ENCODE measurements at regions not wholly inside any gene's neighbourhood (a gene's known extent, or its start where the extent isn't known, plus 50 kb on each side); places are given as distances from the start of the nearest gene placed in this dataset.

GRCh38 chr9:31251386-31251785, 1133.1 kb upstream of the ACO1 start:
- Histone ChIP-seq H3K23ac (ENCODE audit: low read length in 2 of 2) (no peak overlapping the region), H3K4me3 (ENCODE audit: insufficient read depth in 1 of 2, low read depth in 1 of 2, low read length in 2 of 2) (no peak overlapping the region), H2BK15ac (ENCODE audit: low read depth, poor library complexity, severe bottlenecking) (no peak overlapping the region), H2BK120ac (ENCODE audit: low read depth, low read length) (no peak overlapping the region), H3K36me3 (ENCODE audit: control insufficient read depth in 1 of 2, insufficient read depth in 2 of 2, low read depth in 1 of 2, low read length in 2 of 2) (no peaks in the 10 kb centered on the region), H3K79me1 (replicated peaks; ENCODE audit: low read length, poor library complexity, severe bottlenecking) (no peaks in the 10 kb centered on the region), H4K91ac (ENCODE audit: low read length) (no peak overlapping the region), H3K27me3 (ENCODE audit: control insufficient read depth in 1 of 2, insufficient read depth in 1 of 2, low read length in 2 of 2) (no peaks in the 10 kb centered on the region), H2AK5ac (ENCODE audit: low read length, severe bottlenecking) (no peak overlapping the region), H3K18ac (ENCODE audit: low read depth in 1 of 2, low read length in 2 of 2) (no peak overlapping the region), H3K9ac (ENCODE audit: low read length) (no peak overlapping the region), H3K4me1 (ENCODE audit: control insufficient read depth, insufficient read depth, low read depth, low read length) (no peaks in the 10 kb centered on the region), H3K14ac (ENCODE audit: low read length in 2 of 2) (no peak overlapping the region), H2AFZ (ENCODE audit: low read depth, low read length) (no peak overlapping the region), H3K9me3 (ENCODE audit: control insufficient read depth, low read length) (peaks cover 3% of the 10 kb centered on the region), H2BK5ac (ENCODE audit: low read depth, low read length, poor library complexity, severe bottlenecking) (no peak overlapping the region), H3K27ac (ENCODE audit: low read length, poor library complexity, severe bottlenecking) (no peak overlapping the region), H2BK12ac (ENCODE audit: low read length in 2 of 2) (no peak overlapping the region), H4K8ac (ENCODE audit: low read length) (no peak overlapping the region), H3K4ac (ENCODE audit: low read depth in 1 of 2, low read length in 2 of 2) (no peak overlapping the region), H3K4me2 (ENCODE audit: low read length, poor library complexity, severe bottlenecking) (no peak overlapping the region)
- WGBS: 100% methylated on average over 1 of the region's 2 CpGs
- no peak for DNase-seq

GRCh38 chr9:31253800-31254762, 1130.4 kb upstream of the ACO1 start:
- no peaks in the 10 kb centered on the region for H3K79me1 ChIP-seq (replicated peaks; ENCODE audit: low read length, poor library complexity, severe bottlenecking)
- H2BK5ac ChIP-seq (ENCODE audit: low read depth, low read length, poor library complexity, severe bottlenecking): no peak overlapping the region
- H3K36me3 ChIP-seq (ENCODE audit: control insufficient read depth in 1 of 2, insufficient read depth in 2 of 2, low read depth in 1 of 2, low read length in 2 of 2): no peaks in the 10 kb centered on the region
- no peak overlapping the region for H4K91ac ChIP-seq (ENCODE audit: low read length)
- H3K27me3 ChIP-seq (ENCODE audit: control insufficient read depth in 1 of 2, insufficient read depth in 1 of 2, low read length in 2 of 2): no peaks in the 10 kb centered on the region
- no peak overlapping the region for H3K4me2 ChIP-seq (ENCODE audit: low read length, poor library complexity, severe bottlenecking)
- H3K18ac ChIP-seq (ENCODE audit: low read depth in 1 of 2, low read length in 2 of 2): no peak overlapping the region
- no peak overlapping the region for H4K8ac ChIP-seq (ENCODE audit: low read length)
- H3K9me3 ChIP-seq (ENCODE audit: control insufficient read depth, low read length): peaks cover 3% of the 10 kb centered on the region
- no peak overlapping the region for H3K4me3 ChIP-seq (ENCODE audit: insufficient read depth in 1 of 2, low read depth in 1 of 2, low read length in 2 of 2)
- H3K4ac ChIP-seq (ENCODE audit: low read depth in 1 of 2, low read length in 2 of 2): no peak overlapping the region
- no peak overlapping the region for H2BK15ac ChIP-seq (ENCODE audit: low read depth, poor library complexity, severe bottlenecking)
- no peaks in the 10 kb centered on the region for H3K4me1 ChIP-seq (ENCODE audit: control insufficient read depth, insufficient read depth, low read depth, low read length)
- DNase-seq: no peak
- H2BK12ac ChIP-seq (ENCODE audit: low read length in 2 of 2): no peak overlapping the region
- no peak overlapping the region for H3K27ac ChIP-seq (ENCODE audit: low read length, poor library complexity, severe bottlenecking)
- H3K14ac ChIP-seq (ENCODE audit: low read length in 2 of 2): no peak overlapping the region
- H2AFZ ChIP-seq (ENCODE audit: low read depth, low read length): no peak overlapping the region
- H2BK120ac ChIP-seq (ENCODE audit: low read depth, low read length): no peak overlapping the region
- no peak overlapping the region for H2AK5ac ChIP-seq (ENCODE audit: low read length, severe bottlenecking)
- no peak overlapping the region for H3K23ac ChIP-seq (ENCODE audit: low read length in 2 of 2)
- 96% methylated on average over 73 of the region's 73 CpGs for WGBS
- no peak overlapping the region for H3K9ac ChIP-seq (ENCODE audit: low read length)

DNA sequence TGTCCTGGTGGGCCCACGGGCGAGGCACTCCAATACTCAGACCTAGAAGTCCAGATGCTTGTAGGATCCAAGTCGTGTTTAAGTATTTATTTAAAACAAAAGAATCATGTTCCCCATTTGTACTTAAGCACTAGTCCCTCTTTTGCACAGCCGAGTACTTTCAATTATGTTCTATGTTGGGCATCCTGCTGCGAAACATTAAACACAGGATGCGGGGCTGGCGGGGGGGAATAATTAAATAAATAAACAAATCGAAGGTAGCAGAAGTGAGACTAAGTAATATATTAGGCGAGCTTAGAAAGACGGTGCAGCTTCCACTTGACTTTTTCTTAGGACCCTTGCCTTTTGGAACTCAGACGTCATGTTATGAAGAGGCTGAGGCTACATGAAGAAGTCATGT, 1129.2 kb upstream of the ACO1 start:
- DNase-seq: no peak
- H3K4me1 ChIP-seq (ENCODE audit: control insufficient read depth, insufficient read depth, low read depth, low read length): no peaks in the 10 kb centered on the region
- no peak overlapping the region for H3K14ac ChIP-seq (ENCODE audit: low read length in 2 of 2)
- H4K91ac ChIP-seq (ENCODE audit: low read length): no peak overlapping the region
- H2BK15ac ChIP-seq (ENCODE audit: low read depth, poor library complexity, severe bottlenecking): no peak overlapping the region
- H3K18ac ChIP-seq (ENCODE audit: low read depth in 1 of 2, low read length in 2 of 2): no peak overlapping the region
- H2BK120ac ChIP-seq (ENCODE audit: low read depth, low read length): no peak overlapping the region
- H3K9ac ChIP-seq (ENCODE audit: low read length): no peak overlapping the region
- no peaks in the 10 kb centered on the region for H3K36me3 ChIP-seq (ENCODE audit: control insufficient read depth in 1 of 2, insufficient read depth in 2 of 2, low read depth in 1 of 2, low read length in 2 of 2)
- H2AK5ac ChIP-seq (ENCODE audit: low read length, severe bottlenecking): no peak overlapping the region
- 64% methylated on average over 10 of the region's 11 CpGs for WGBS
- no peak overlapping the region for H4K8ac ChIP-seq (ENCODE audit: low read length)
- H3K4me2 ChIP-seq (ENCODE audit: low read length, poor library complexity, severe bottlenecking): no peak overlapping the region
- H3K9me3 ChIP-seq (ENCODE audit: control insufficient read depth, low read length): peaks cover 3% of the 10 kb centered on the region
- H3K4me3 ChIP-seq (ENCODE audit: insufficient read depth in 1 of 2, low read depth in 1 of 2, low read length in 2 of 2): no peak overlapping the region
- no peak overlapping the region for H2AFZ ChIP-seq (ENCODE audit: low read depth, low read length)
- H3K79me1 ChIP-seq (replicated peaks; ENCODE audit: low read length, poor library complexity, severe bottlenecking): no peaks in the 10 kb centered on the region
- no peak overlapping the region for H3K23ac ChIP-seq (ENCODE audit: low read length in 2 of 2)
- no peak overlapping the region for H2BK12ac ChIP-seq (ENCODE audit: low read length in 2 of 2)
- H3K27ac ChIP-seq (ENCODE audit: low read length, poor library complexity, severe bottlenecking): no peak overlapping the region
- H3K27me3 ChIP-seq (ENCODE audit: control insufficient read depth in 1 of 2, insufficient read depth in 1 of 2, low read length in 2 of 2): no peaks in the 10 kb centered on the region
- no peak overlapping the region for H3K4ac ChIP-seq (ENCODE audit: low read depth in 1 of 2, low read length in 2 of 2)
- H2BK5ac ChIP-seq (ENCODE audit: low read depth, low read length, poor library complexity, severe bottlenecking): no peak overlapping the region

DNA sequence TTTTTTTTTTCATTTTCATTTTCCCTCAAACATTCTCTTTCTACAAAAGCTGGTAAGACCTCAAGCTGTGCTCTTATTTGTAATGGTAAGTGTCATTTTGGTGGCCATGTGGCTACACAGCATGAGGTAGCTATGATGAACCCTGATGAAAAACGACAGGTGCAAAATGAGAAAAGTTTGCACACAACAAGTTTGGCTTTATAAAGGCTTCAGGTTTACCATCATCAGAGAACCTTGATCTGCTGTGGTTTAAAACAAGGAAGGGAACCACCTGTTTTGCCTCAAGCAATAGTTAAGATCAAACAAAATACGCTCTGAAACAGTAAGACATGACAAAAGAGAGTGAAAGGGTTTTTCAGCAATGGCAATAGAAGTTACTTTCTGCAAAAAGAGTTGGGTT, 1124.6 kb upstream of the ACO1 start:
- Histone ChIP-seq H3K23ac (ENCODE audit: low read length in 2 of 2) (no peak overlapping the region), H3K27me3 (ENCODE audit: control insufficient read depth in 1 of 2, insufficient read depth in 1 of 2, low read length in 2 of 2) (no peaks in the 10 kb centered on the region), H3K14ac (ENCODE audit: low read length in 2 of 2) (no peak overlapping the region), H3K4ac (ENCODE audit: low read depth in 1 of 2, low read length in 2 of 2) (no peak overlapping the region), H3K36me3 (ENCODE audit: control insufficient read depth in 1 of 2, insufficient read depth in 2 of 2, low read depth in 1 of 2, low read length in 2 of 2) (no peaks in the 10 kb centered on the region), H2BK12ac (ENCODE audit: low read length in 2 of 2) (no peak overlapping the region), H4K91ac (ENCODE audit: low read length) (no peak overlapping the region), H4K8ac (ENCODE audit: low read length) (no peak overlapping the region), H3K4me2 (ENCODE audit: low read length, poor library complexity, severe bottlenecking) (no peak overlapping the region), H2BK15ac (ENCODE audit: low read depth, poor library complexity, severe bottlenecking) (no peak overlapping the region), H2BK120ac (ENCODE audit: low read depth, low read length) (no peak overlapping the region), H3K9ac (ENCODE audit: low read length) (no peak overlapping the region), H3K27ac (ENCODE audit: low read length, poor library complexity, severe bottlenecking) (no peak overlapping the region), H2AK5ac (ENCODE audit: low read length, severe bottlenecking) (no peak overlapping the region), H3K9me3 (ENCODE audit: control insufficient read depth, low read length) (peaks cover 3% of the 10 kb centered on the region), H3K79me1 (replicated peaks; ENCODE audit: low read length, poor library complexity, severe bottlenecking) (no peaks in the 10 kb centered on the region), H3K4me3 (ENCODE audit: insufficient read depth in 1 of 2, low read depth in 1 of 2, low read length in 2 of 2) (no peak overlapping the region), H2BK5ac (ENCODE audit: low read depth, low read length, poor library complexity, severe bottlenecking) (no peak overlapping the region), H2AFZ (ENCODE audit: low read depth, low read length) (no peak overlapping the region), H3K4me1 (ENCODE audit: control insufficient read depth, insufficient read depth, low read depth, low read length) (no peaks in the 10 kb centered on the region), H3K18ac (ENCODE audit: low read depth in 1 of 2, low read length in 2 of 2) (no peak overlapping the region)
- no peak for DNase-seq
- WGBS: 36% methylated on average over 2 of the region's 2 CpGs
